Skeletal muscle tissue (tissue), 3 donors: ENCODE measurements at regions not wholly inside any gene's neighbourhood (a gene's known extent, or its start where the extent isn't known, plus 50 kb on each side); places are given as distances from the start of the nearest gene placed in this dataset.

Experiments used
- H3K27ac ChIP-seq: one replicate; pipeline ENCODE4 v1.7.0; 2013; ENCODE audit warnings: mild to moderate bottlenecking, low read depth, low read length, inconsistent platforms
- H3K27me3 ChIP-seq, 3 donors: one replicate each; pipeline ENCODE4 v1.7.0; 2013; ENCODE audit warnings: low read length in 3 of 3; ENCODE audit not compliant: control insufficient read depth in 3 of 3, insufficient read depth in 3 of 3
- H3K36me3 ChIP-seq, 3 donors: one replicate each; pipeline ENCODE4 v1.7.0; 2013; ENCODE audit warnings: low read length in 3 of 3; ENCODE audit not compliant: control insufficient read depth in 3 of 3, insufficient read depth in 3 of 3
- H3K4me1 ChIP-seq, 3 donors: one replicate each; pipeline ENCODE4 v1.7.0; 2013; ENCODE audit warnings: low read length in 3 of 3, mild to moderate bottlenecking in 3 of 3; ENCODE audit not compliant: control insufficient read depth in 3 of 3, insufficient read depth in 3 of 3
- H3K4me3 ChIP-seq, 3 donors: one replicate each; pipeline ENCODE4 v1.7.0; 2013; ENCODE audit warnings: low read length in 3 of 3
- H3K9ac ChIP-seq, 3 donors: one replicate each; pipeline ENCODE4 v1.7.0; 2013; ENCODE audit warnings: low read length in 3 of 3, mild to moderate bottlenecking in 3 of 3, moderate library complexity in 2 of 3, low read depth in 1 of 3
- H3K9me3 ChIP-seq, 3 donors: one replicate each; pipeline ENCODE4 v1.7.0; 2013; ENCODE audit warnings: low read length in 3 of 3; ENCODE audit not compliant: control insufficient read depth in 3 of 3
- donor health status: Osteomylitis.

DNA sequence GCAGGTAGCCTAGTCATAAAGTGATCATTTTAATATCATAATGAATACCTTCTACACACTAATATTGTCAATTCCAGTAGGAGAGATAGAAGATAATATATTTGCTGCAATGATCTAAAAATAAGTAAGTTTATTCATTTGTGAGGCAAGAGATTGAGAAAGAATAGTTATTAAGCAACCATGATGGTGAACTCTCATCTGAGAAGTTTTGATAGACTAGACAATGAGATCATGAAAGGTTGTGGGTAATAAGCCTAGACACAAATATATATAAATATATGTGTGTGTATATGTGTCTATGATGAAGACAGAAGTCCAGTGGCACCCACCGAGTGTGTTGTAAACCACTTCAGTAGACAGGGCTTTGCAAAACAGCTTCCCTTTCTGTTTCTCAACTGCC, 181.0 kb upstream of the CHST9 start:
- no peaks in the 10 kb centered on the region for H3K36me3 ChIP-seq
- H3K9ac ChIP-seq, result no peak overlapping the region
- H3K9me3 ChIP-seq, result no peaks in the 10 kb centered on the region
- H3K27ac ChIP-seq, result no peak overlapping the region
- no peaks in the 10 kb centered on the region for H3K4me1 ChIP-seq
- H3K4me3 ChIP-seq, result no peak overlapping the region
- H3K27me3 ChIP-seq, result no peaks in the 10 kb centered on the region

DNA sequence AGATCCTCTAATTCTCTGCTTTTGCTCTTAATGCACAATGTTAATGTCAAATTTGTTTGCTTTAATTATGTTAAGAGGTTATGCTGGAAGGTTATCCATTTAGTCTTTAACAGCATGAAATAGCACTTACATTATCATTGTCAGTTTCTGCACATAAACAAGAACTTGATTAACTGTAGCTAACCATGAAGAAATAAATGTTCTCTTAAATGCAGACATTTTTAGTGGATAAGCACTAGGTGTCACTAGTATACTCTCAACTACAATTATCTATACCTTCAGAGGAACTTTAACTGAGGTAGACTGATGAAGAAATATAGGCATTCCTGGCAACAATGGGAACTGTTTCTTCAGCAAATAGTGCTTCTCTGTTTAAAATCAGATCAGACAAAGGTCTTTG, 178.8 kb upstream of the CHST9 start:
- Histone ChIP-seq H3K9ac (no peak overlapping the region), H3K36me3 (no peaks in the 10 kb centered on the region), H3K27ac (no peak overlapping the region), H3K4me1 (no peaks in the 10 kb centered on the region), H3K9me3 (no peaks in the 10 kb centered on the region), H3K27me3 (no peaks in the 10 kb centered on the region), H3K4me3 (no peak overlapping the region)

DNA sequence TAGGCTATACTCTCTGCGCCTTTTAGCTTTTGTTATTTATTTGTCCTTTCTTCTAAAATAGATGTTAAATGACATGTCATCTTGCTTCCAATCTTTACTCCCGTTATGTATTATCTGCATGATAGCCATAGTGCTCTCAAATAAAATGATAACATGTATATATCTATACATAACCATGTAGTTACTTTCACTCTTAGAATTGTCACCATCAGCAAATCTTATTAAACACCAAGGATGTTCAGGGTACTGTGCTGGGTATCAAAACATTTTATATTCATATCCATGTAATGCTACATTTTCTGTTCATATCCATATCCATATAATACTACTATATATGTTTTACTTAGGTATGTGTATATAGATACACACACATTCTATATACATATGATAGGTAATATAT, 176.4 kb upstream of the CHST9 start:
- H3K9ac ChIP-seq, result no peak overlapping the region

DNA sequence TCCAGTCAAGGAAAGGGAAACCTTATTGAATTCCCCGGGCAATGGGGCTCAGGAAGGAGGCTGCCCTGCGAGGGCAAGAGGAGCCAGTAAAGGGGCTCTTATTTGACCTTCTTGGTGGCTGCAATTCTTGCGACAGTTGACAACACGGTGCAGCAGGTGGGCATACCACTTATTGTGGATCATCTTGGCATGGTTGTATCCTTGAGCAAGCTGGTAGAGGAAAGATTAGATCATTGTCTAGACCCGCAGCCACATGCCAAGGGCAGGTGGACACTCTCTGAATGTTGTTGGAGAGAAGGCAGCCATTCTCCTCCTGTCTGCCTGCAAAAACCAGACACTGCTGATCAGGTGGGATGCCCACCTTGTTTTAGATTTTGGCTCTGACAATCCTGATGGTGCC, 170.2 kb upstream of the CHST9 start:
- H3K9me3 ChIP-seq, result no peaks in the 10 kb centered on the region
- no peak overlapping the region for H3K27ac ChIP-seq
- no peak overlapping the region for H3K4me3 ChIP-seq
- no peaks in the 10 kb centered on the region for H3K4me1 ChIP-seq
- H3K36me3 ChIP-seq, result no peaks in the 10 kb centered on the region
- H3K9ac ChIP-seq, result no peak overlapping the region
- H3K27me3 ChIP-seq, result no peaks in the 10 kb centered on the region

More for the DNA sequence above, 176.4 kb upstream of the CHST9 start:
- Histone ChIP-seq H3K27ac (no peak overlapping the region), H3K4me1 (no peaks in the 10 kb centered on the region), H3K36me3 (no peaks in the 10 kb centered on the region), H3K4me3 (no peak overlapping the region), H3K9me3 (no peaks in the 10 kb centered on the region), H3K27me3 (no peaks in the 10 kb centered on the region)

DNA sequence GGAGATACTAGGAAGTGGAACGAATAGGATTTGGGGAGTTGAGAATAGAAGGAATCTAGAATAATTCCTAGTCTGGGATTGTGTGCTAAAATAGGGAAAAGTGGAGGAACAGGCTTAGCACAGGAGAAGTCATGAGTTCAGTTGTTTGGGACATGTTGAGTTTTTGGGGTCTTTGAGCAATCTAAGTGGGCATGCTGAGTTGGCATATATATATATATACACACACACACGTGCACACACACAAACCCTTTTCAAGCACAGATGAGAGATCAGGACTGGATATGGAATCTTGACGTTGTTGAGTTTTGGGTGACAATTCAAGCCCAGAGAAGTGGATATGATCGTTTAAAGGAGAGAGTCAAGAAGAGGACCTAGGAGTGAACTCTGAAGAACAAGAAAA, 168.2 kb upstream of the CHST9 start:
- no peaks in the 10 kb centered on the region for H3K36me3 ChIP-seq
- H3K9ac ChIP-seq, result no peak overlapping the region
- no peaks in the 10 kb centered on the region for H3K9me3 ChIP-seq
- H3K27me3 ChIP-seq, result no peaks in the 10 kb centered on the region
- no peaks in the 10 kb centered on the region for H3K4me1 ChIP-seq
- H3K27ac ChIP-seq, result no peak overlapping the region
- H3K4me3 ChIP-seq, result no peak overlapping the region

DNA sequence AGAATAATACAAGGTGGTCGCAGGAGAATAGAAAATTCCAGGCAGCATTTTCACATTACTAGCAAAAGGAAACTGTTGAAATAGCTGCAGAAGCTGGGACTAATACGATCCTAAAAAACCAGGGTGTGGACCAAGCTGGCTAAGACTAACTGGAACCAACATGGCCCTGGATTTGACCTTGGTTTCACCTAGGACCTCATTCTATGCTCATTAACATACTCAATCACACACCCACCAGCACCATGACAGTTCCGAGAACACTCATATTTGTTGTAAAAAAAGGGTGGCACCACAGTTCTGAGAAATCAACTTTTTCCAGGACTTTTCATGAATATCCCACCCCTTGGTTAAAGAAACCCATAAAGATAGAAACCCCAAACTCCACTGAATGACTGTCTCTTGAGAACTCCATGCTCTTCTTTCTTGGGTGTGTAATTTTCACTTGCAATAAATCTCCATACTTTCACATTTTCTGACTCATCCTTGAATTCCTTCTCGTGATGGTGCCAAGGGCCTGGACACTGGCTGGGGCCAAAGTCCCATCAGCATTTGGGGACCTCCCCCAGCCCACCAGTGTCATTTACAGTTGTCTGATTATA, 164.3 kb upstream of the CHST9 start:
- Histone ChIP-seq H3K27ac (no peak overlapping the region), H3K9ac (no peak overlapping the region), H3K4me1 (no peaks in the 10 kb centered on the region), H3K36me3 (no peaks in the 10 kb centered on the region), H3K27me3 (no peaks in the 10 kb centered on the region), H3K4me3 (no peak overlapping the region), H3K9me3 (no peaks in the 10 kb centered on the region)

DNA sequence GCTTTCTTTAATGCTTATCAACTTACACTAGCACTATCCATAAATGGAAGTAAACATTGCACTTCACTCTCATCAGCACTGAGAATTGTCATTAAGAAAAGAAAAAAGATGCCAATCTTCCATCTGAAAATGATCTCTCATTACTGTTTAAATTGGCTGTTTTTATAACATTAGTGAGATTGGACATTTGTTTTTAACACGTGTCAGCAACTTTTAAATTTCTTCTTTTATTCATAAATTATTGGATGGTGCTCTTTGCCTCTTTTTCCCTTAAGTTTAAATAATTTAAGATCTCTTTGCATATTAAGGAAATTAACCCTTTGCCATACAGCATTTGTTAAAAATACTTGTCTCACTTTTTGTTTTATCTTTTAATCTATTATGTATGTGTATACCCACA, 146.5 kb upstream of the CHST9 start:
- no peaks in the 10 kb centered on the region for H3K4me1 ChIP-seq
- no peak overlapping the region for H3K4me3 ChIP-seq
- no peaks in the 10 kb centered on the region for H3K36me3 ChIP-seq
- H3K27me3 ChIP-seq, result no peaks in the 10 kb centered on the region
- no peak overlapping the region for H3K27ac ChIP-seq
- no peak overlapping the region for H3K9ac ChIP-seq
- H3K9me3 ChIP-seq, result no peaks in the 10 kb centered on the region

DNA sequence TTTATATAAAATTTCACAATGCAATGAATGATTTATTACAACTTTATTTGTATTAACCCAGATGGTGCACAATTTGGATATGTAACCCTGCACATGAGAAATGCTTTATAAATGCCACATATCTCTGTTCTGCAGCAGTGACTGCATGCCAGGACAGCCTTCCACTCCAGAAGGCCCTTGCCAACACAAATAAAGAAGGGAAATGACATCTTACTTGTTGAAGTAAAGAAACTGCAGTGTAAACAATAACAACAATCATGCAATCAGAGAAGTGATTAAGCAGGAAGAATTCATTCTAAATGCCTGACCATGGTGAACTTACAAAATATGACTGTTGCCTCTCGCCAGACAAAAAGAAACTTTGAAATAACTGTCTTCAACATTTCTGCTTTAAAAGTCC, 129.9 kb upstream of the CHST9 start:
- H3K27ac ChIP-seq, result no peak overlapping the region
- H3K36me3 ChIP-seq, result no peaks in the 10 kb centered on the region
- peaks cover 0 to 3% (median 0%) of the 10 kb centered on the region in 3 donors for H3K4me1 ChIP-seq
- no peak overlapping the region for H3K9ac ChIP-seq
- no peaks in the 10 kb centered on the region for H3K27me3 ChIP-seq
- H3K9me3 ChIP-seq, result no peaks in the 10 kb centered on the region
- no peak overlapping the region for H3K4me3 ChIP-seq

DNA sequence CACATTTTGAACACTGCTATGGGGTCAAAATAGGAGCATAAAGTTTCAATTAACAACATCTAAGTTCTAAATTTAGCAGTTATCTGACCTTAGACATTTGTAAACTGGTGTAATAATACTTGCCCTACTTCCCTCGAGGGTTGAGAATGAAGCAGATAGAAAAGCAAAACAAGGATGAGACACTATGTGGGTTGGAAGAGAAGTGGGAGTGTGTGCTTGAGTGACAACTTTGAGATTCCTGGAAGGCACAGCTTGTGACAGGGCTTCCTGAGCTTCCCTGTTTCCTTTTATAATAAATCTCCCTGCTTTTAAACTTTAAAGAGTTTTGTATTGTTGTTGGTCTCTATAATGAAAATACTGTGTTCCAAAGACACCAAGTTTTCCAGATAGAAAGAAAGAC, 128.6 kb upstream of the CHST9 start:
- Histone ChIP-seq H3K27me3 (no peaks in the 10 kb centered on the region), H3K4me1 (peaks cover 0 to 3% (median 0%) of the 10 kb centered on the region in 3 donors), H3K27ac (no peak overlapping the region), H3K36me3 (no peaks in the 10 kb centered on the region), H3K9me3 (no peaks in the 10 kb centered on the region), H3K9ac (no peak overlapping the region), H3K4me3 (no peak overlapping the region)

DNA sequence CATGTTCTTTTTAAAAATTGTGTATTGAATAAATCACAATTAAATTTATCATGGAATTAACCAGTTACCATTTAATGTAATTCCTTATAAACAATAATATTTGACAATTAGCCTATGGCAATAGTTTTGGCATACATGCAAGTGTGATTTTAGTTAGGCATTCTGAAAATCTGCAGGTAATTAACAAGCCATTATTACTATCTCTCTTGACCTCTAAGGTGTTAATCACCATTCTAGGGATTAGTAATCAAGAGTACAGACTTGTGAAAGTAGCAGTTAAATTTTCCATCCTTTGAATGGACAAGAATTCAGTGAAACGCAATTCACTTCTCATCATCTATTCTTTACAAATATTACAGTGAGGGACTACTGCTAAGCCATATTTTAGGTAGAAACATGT, 127.7 kb upstream of the CHST9 start:
- no peaks in the 10 kb centered on the region for H3K9me3 ChIP-seq
- no peak overlapping the region for H3K4me3 ChIP-seq

DNA sequence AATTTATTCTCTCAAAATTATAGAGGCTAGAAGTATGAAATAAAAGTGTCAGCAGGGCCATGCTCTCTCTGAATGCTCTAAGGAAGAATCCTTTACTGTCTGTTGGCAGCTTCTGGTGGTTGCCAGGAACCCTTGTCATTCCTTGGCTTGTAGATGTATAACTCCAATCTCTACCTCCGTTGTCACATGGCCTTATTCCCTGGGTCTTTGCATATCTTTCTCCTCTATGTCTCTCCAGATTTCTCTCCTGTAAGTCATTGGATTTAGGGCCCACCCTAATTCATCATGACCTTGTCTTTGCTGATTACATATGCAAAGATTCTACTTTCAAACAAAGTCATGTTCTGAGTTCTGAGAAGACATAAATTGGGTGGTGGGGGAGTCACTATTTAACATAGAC, 127.0 kb upstream of the CHST9 start:
- Histone ChIP-seq H3K27ac (no peak overlapping the region), H3K36me3 (no peaks in the 10 kb centered on the region), H3K9me3 (no peaks in the 10 kb centered on the region), H3K4me3 (no peak overlapping the region), H3K9ac (no peak overlapping the region), H3K27me3 (no peaks in the 10 kb centered on the region), H3K4me1 (peaks cover 0 to 3% (median 0%) of the 10 kb centered on the region in 3 donors)

More for the DNA sequence above, 127.7 kb upstream of the CHST9 start:
- H3K4me1 ChIP-seq, result peaks cover 0 to 3% (median 0%) of the 10 kb centered on the region in 3 donors
- no peak overlapping the region for H3K27ac ChIP-seq
- H3K9ac ChIP-seq, result no peak overlapping the region
- H3K36me3 ChIP-seq, result no peaks in the 10 kb centered on the region
- no peaks in the 10 kb centered on the region for H3K27me3 ChIP-seq
